ENCODE measurements at regions not wholly inside any gene's neighbourhood (a gene's known extent, or its start where the extent isn't known, plus 50 kb on each side); places are given as distances from the start of the nearest gene placed in this dataset.

- Histone ChIP-seq H3K4me3 (no peak overlapping the region), H3K27me3 (no peaks in the 10 kb centered on the region), H3K27ac (peak overlapping the region; percentile 84), H3K9me3 (no peaks in the 10 kb centered on the region), H3K4me1 (peaks cover 91% of the 10 kb centered on the region), H3K36me3 (no peaks in the 10 kb centered on the region)
- TF ChIP-seq CTCF (IDR thresholded peaks at IDR 0.05) (no peak), POLR2AphosphoS5 (IDR thresholded peaks at IDR 0.05; ENCODE audit: insufficient read depth in 1 of 2, low read depth in 1 of 2) (peak; percentile 30 to 67)
- no peak for DNase-seq (ENCODE audit: extremely low spot score in 2 of 2)
- intact Hi-C loops (cut with DNase I): no loop called here
These were observed 251.1 kb downstream of the SEC14L1 start for GRCh38 chr17:77391668-77392375.

GRCh38 chr17:77392376-77393273 is 251.9 kb downstream of the SEC14L1 start:
- intact Hi-C loops (cut with DNase I): no loop called here

GRCh38 chr17:77393274-77393600 is 252.5 kb downstream of the SEC14L1 start:
- Histone ChIP-seq H3K9me3 (no peaks in the 10 kb centered on the region), H3K36me3 (no peaks in the 10 kb centered on the region), H3K4me3 (no peak overlapping the region), H3K27me3 (no peaks in the 10 kb centered on the region), H3K4me1 (peaks cover 91% of the 10 kb centered on the region), H3K27ac (peak overlapping the region; percentile 84)
- intact Hi-C loops (cut with DNase I): no loop called here
- TF ChIP-seq POLR2A (IDR thresholded peaks at IDR 0.05): no peak
- no peak for TF ChIP-seq POLR2AphosphoS5 (IDR thresholded peaks at IDR 0.05; ENCODE audit: insufficient read depth in 1 of 2, low read depth in 1 of 2)
- TF ChIP-seq CTCF (IDR thresholded peaks at IDR 0.05): no peak
- no peak for DNase-seq (ENCODE audit: extremely low spot score in 2 of 2)

More at GRCh38 chr17:77392376-77393273, 251.9 kb downstream of the SEC14L1 start:
- peaks cover 91% of the 10 kb centered on the region for H3K4me1 ChIP-seq
- no peak overlapping the region for H3K4me3 ChIP-seq
- H3K27me3 ChIP-seq: no peaks in the 10 kb centered on the region
- H3K36me3 ChIP-seq: no peaks in the 10 kb centered on the region
- H3K27ac ChIP-seq: peak overlapping the region; percentile 84
- TF ChIP-seq CTCF (IDR thresholded peaks at IDR 0.05) (peak in 1 of 3 experiments; percentile 8), POLR2AphosphoS5 (IDR thresholded peaks at IDR 0.05; ENCODE audit: insufficient read depth in 1 of 2, low read depth in 1 of 2) (no peak), POLR2A (IDR thresholded peaks at IDR 0.05) (no peak)
- no peak for DNase-seq (ENCODE audit: extremely low spot score in 2 of 2)
- no peaks in the 10 kb centered on the region for H3K9me3 ChIP-seq

GRCh38 chr17:77393867-77394539 is 253.2 kb downstream of the SEC14L1 start:
- Histone ChIP-seq H3K4me3 (no peak overlapping the region), H3K27me3 (no peaks in the 10 kb centered on the region), H3K27ac (peak overlapping the region; percentile 84), H3K36me3 (no peaks in the 10 kb centered on the region), H3K9me3 (no peaks in the 10 kb centered on the region), H3K4me1 (peaks cover 90% of the 10 kb centered on the region)
- no peak for DNase-seq (ENCODE audit: extremely low spot score in 2 of 2)
- TF ChIP-seq POLR2AphosphoS5 (IDR thresholded peaks at IDR 0.05; ENCODE audit: insufficient read depth in 1 of 2, low read depth in 1 of 2) (no peak), CTCF (IDR thresholded peaks at IDR 0.05) (no peak), POLR2A (IDR thresholded peaks at IDR 0.05) (no peak)
- intact Hi-C loops (cut with DNase I): no loop called here

Measured in vagina (tissue), 2 donors.